ENCODE measurements at regions not wholly inside any gene's neighbourhood (a gene's known extent, or its start where the extent isn't known, plus 50 kb on each side); places are given as distances from the start of the nearest gene placed in this dataset.

DNA sequence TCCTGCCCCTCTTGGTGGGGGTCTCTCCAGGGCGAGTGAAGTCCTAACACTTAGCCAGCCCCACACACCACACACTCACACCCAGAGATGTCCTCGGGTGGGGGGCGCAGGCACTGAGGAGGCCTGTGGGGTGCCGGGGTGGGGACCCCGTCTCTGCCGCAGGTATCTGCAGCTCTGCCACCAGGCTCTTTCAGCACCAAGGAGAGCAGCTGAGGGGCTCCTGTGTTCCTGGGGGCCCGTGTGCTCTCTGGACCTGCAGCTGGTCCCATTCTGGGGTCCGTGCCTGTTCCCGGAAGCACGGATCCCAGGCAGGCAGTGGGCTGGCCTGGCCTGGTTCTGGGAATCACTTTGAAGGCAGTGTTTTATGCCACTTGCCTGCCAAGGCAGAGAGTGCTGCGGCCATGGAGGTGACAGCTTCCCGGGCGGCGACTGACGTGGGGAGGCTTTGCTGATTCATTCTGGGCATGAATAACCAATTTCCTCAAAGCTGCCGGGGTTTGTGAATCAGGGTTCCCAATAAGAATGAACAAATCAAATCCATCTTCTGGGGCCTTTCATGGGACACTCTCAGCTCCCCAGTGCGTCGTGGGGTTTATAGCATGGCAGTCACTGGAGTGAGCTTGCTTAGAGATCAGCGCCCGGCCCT lies 54.4 kb upstream of the SLCO4A1 start:
- Histone ChIP-seq H3K9me3 (ENCODE audit: control insufficient read depth, low read depth, low read length) (no peaks in the 10 kb centered on the region), H3K9ac (ENCODE audit: low read length) (no peak overlapping the region), H3K36me3 (ENCODE audit: control insufficient read depth, low read depth, low read length) (no peaks in the 10 kb centered on the region), H3K4me3 (ENCODE audit: low read length) (no peak overlapping the region), H3K4me1 (ENCODE audit: control insufficient read depth, low read depth, low read length) (no peaks in the 10 kb centered on the region), H3K27ac (ENCODE audit: low read length) (no peak overlapping the region), H3K27me3 (ENCODE audit: control insufficient read depth, insufficient read depth, low read length) (no peaks in the 10 kb centered on the region)

DNA sequence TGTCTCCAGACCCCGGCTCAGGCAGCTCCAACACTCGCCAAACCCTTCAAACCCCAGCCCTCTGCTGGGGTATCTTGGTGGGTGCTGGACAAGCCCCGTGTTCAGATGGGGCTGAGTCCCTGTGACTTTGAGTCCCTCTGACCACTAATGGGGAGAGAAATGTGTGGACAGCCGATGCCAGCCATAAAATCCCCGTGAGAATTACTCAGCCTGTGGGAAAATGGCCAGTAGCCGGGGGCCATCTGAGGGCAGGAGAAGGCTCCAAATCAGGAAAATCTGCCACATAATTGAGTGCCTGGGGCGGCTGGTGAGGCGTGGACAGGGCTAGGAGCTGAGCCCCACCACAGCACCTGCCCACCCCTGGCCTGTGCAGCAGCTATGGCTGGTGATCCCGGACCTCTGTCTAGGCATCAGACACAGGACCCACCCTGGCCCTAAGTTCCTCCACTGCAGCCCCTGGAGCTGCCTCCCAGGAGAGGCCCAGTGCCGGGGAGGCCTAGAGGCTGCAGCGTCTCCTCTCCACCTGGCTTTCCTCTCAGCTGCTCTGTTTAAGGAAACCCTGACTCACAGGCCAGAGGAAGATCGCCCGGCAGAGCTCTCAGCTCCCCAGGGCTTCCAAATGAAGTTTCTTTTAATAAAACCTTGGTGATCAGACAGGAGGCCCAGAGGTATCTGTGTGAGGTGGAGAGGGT lies 53.7 kb upstream of the SLCO4A1 start:
- H3K27me3 ChIP-seq (ENCODE audit: control insufficient read depth, insufficient read depth, low read length) = no peaks in the 10 kb centered on the region
- H3K4me1 ChIP-seq (ENCODE audit: control insufficient read depth, low read depth, low read length) = no peaks in the 10 kb centered on the region
- no peak overlapping the region for H3K27ac ChIP-seq (ENCODE audit: low read length)
- H3K36me3 ChIP-seq (ENCODE audit: control insufficient read depth, low read depth, low read length) = no peaks in the 10 kb centered on the region
- H3K9me3 ChIP-seq (ENCODE audit: control insufficient read depth, low read depth, low read length) = no peaks in the 10 kb centered on the region
- H3K9ac ChIP-seq (ENCODE audit: low read length) = no peak overlapping the region
- no peak overlapping the region for H3K4me3 ChIP-seq (ENCODE audit: low read length)

DNA sequence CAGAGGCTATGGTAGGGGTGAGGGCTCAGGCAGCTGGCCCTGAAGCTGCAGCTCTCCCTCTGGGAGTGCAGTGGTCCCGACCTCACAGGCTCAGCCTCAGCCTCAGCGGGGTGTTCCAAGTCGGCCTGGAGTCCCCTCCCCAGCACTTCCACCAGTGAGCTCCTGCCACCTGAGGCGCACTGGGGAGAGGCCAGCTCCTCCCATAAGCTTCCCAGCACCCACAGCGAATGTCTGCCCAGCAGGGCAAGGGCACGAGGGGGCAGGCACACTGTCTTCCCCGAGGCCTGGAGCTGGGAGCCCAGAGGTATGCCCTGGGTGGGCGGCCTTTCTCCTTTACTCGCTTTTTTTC lies 53.2 kb upstream of the SLCO4A1 start:
- H3K9ac ChIP-seq (ENCODE audit: low read length) = no peak overlapping the region
- H3K36me3 ChIP-seq (ENCODE audit: control insufficient read depth, low read depth, low read length) = no peaks in the 10 kb centered on the region
- H3K27me3 ChIP-seq (ENCODE audit: control insufficient read depth, insufficient read depth, low read length) = no peaks in the 10 kb centered on the region
- no peaks in the 10 kb centered on the region for H3K4me1 ChIP-seq (ENCODE audit: control insufficient read depth, low read depth, low read length)
- no peaks in the 10 kb centered on the region for H3K9me3 ChIP-seq (ENCODE audit: control insufficient read depth, low read depth, low read length)
- no peak overlapping the region for H3K27ac ChIP-seq (ENCODE audit: low read length)
- H3K4me3 ChIP-seq (ENCODE audit: low read length) = no peak overlapping the region

DNA sequence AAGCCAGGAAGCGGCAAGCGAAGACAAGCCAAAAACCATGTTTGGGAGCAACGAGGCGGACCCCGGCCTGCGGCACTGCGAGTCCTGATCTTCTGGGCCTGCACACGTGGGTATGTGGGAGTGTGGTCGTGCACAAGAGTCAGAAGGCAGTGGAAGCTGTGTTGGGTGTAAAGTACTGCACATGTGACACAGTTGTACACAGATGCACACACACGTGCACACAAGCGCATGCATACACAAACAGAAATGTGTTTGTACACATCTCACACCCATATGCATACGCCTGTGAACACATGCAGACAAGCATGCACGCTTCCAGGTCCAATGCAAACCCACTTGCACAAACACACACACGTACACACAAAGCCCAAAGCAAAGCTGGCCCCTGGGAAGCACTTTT lies 52.6 kb upstream of the SLCO4A1 start:
- H3K4me1 ChIP-seq (ENCODE audit: control insufficient read depth, low read depth, low read length) = no peaks in the 10 kb centered on the region
- no peak overlapping the region for H3K27ac ChIP-seq (ENCODE audit: low read length)
- no peak overlapping the region for H3K4me3 ChIP-seq (ENCODE audit: low read length)
- H3K36me3 ChIP-seq (ENCODE audit: control insufficient read depth, low read depth, low read length) = no peaks in the 10 kb centered on the region
- no peak overlapping the region for H3K9ac ChIP-seq (ENCODE audit: low read length)
- no peaks in the 10 kb centered on the region for H3K27me3 ChIP-seq (ENCODE audit: control insufficient read depth, insufficient read depth, low read length)
- H3K9me3 ChIP-seq (ENCODE audit: control insufficient read depth, low read depth, low read length) = no peaks in the 10 kb centered on the region

DNA sequence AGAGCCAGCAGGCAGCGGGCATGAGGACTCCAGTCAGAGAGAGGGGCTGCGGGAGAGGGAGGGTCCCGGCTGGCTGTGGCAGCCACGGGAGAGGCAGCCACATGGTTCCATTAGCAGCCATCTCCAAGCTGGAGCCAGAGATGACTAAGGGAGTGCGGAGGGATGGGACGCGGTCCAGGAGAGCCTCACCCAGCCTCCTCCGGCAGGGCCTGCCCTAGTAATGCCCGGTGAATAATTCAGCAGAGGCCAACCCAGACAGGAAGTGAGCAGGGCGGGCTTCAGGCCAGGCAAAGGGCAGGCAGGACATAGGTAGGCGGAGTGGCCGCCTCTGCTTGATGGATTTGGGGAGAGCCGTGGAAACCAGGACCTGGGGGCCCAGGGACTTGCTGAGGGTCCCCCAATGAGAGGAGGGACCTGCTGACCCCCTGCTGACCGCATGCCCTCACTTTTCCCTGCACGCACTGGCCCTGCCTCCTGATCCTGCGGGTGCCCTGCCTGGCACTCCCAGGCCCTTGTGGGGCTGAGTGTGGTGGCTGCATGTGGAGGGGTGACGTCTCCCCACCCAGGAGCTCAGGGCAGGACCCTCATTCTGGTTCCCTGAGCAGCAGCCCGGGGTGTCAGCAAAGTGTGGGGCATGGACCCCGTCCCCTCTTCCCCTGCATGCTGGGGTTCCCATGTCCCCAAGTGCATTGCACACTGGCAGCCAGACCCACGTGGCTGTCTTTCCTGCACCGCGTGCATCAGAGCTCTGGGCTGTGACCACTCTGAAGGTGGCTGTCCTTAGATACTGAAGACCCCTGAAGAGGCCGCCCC lies 51.8 kb upstream of the SLCO4A1 start:
- Histone ChIP-seq H3K27ac (ENCODE audit: low read length) (no peak overlapping the region), H3K27me3 (ENCODE audit: control insufficient read depth, insufficient read depth, low read length) (no peaks in the 10 kb centered on the region), H3K9ac (ENCODE audit: low read length) (no peak overlapping the region), H3K36me3 (ENCODE audit: control insufficient read depth, low read depth, low read length) (no peaks in the 10 kb centered on the region), H3K4me3 (ENCODE audit: low read length) (no peak overlapping the region), H3K4me1 (ENCODE audit: control insufficient read depth, low read depth, low read length) (no peaks in the 10 kb centered on the region), H3K9me3 (ENCODE audit: control insufficient read depth, low read depth, low read length) (no peaks in the 10 kb centered on the region)

GRCh38 chr20:62591122-62591468 lies 51.2 kb upstream of the SLCO4A1 start:
- Histone ChIP-seq H3K27me3 (ENCODE audit: control insufficient read depth, insufficient read depth, low read length) (no peaks in the 10 kb centered on the region), H3K9me3 (ENCODE audit: control insufficient read depth, low read depth, low read length) (no peaks in the 10 kb centered on the region), H3K36me3 (ENCODE audit: control insufficient read depth, low read depth, low read length) (no peaks in the 10 kb centered on the region), H3K27ac (ENCODE audit: low read length) (no peak overlapping the region), H3K4me1 (ENCODE audit: control insufficient read depth, low read depth, low read length) (no peaks in the 10 kb centered on the region), H3K9ac (ENCODE audit: low read length) (no peak overlapping the region), H3K4me3 (ENCODE audit: low read length) (no peak overlapping the region)

DNA sequence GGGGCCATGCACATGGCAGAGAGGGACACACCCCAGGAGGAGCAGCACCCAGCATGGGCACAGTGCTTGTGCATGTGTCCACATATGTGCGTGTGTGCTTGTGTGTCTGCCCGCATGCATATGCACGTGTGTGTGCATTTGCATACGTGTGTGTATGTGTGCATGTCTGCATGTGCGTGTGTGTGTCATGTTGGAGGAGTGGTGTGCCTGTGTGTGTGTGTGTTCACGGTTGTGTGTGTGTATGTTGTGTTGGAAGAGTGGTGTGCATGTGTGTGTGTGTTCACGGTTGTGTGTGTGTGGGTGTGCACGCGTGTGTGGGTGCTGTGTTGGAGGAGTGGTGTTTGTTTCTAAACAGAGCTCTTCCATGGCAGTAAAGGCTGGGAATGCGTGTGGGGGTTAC lies 50.7 kb upstream of the SLCO4A1 start:
- no peak overlapping the region for H3K4me3 ChIP-seq (ENCODE audit: low read length)
- no peaks in the 10 kb centered on the region for H3K4me1 ChIP-seq (ENCODE audit: control insufficient read depth, low read depth, low read length)
- H3K36me3 ChIP-seq (ENCODE audit: control insufficient read depth, low read depth, low read length) = no peaks in the 10 kb centered on the region
- H3K9me3 ChIP-seq (ENCODE audit: control insufficient read depth, low read depth, low read length) = no peaks in the 10 kb centered on the region
- no peaks in the 10 kb centered on the region for H3K27me3 ChIP-seq (ENCODE audit: control insufficient read depth, insufficient read depth, low read length)
- no peak overlapping the region for H3K27ac ChIP-seq (ENCODE audit: low read length)
- no peak overlapping the region for H3K9ac ChIP-seq (ENCODE audit: low read length)
